HUES6 (cell line): ENCODE measurements at regions not wholly inside any gene's neighbourhood (a gene's known extent, or its start where the extent isn't known, plus 50 kb on each side); places are given as distances from the start of the nearest gene placed in this dataset.

Source experiments
- H3K27ac ChIP-seq: 2 replicates; pipeline ENCODE4 v1.7.0; 2013; ENCODE audit warnings: low read depth, mild to moderate bottlenecking, low read length, inconsistent platforms
- H3K27me3 ChIP-seq: 2 replicates; pipeline ENCODE4 v1.6.1; 2013; ENCODE audit warnings: low read length; ENCODE audit not compliant: control insufficient read depth, insufficient read depth
- H3K36me3 ChIP-seq: 2 replicates; pipeline ENCODE4 v1.6.1; 2013; ENCODE audit warnings: low read length; ENCODE audit not compliant: control insufficient read depth, insufficient read depth
- H3K4me1 ChIP-seq: 2 replicates; pipeline ENCODE4 v1.6.1; 2013; ENCODE audit warnings: low read length; ENCODE audit not compliant: control insufficient read depth, insufficient read depth
- H3K4me3 ChIP-seq: 2 replicates; pipeline ENCODE4 v1.5.1; 2013; ENCODE audit warnings: low read depth, low read length
- H3K9ac ChIP-seq: one replicate; pipeline ENCODE4 v1.6.1; 2013; ENCODE audit warnings: mild to moderate bottlenecking, low read length
- H3K9me3 ChIP-seq: 2 replicates; pipeline ENCODE4 v1.6.1; 2013; ENCODE audit warnings: low read depth, low read length; ENCODE audit not compliant: control insufficient read depth, insufficient read depth

DNA sequence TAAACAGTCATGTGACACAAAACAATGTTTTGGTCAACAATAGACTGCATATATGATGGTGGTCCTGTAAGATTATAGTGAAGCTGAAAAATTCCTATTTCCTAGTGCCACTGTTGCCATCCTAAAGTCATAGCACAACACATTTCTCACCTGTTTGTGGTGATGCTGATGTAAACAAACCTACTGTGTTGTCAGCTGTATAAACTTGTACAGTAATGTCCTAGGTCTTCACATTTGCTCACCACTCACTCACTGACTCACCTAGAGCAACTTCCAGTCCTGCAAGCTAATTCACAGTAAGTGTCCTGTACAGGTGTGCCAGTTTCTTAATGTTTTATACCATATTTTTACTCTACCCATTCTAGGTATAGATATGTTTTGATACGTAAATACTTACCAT lies 326.1 kb upstream of the USP24 start:
- H3K27ac ChIP-seq: no peak overlapping the region
- no peaks in the 10 kb centered on the region for H3K4me1 ChIP-seq
- H3K4me3 ChIP-seq: no peak overlapping the region
- no peak overlapping the region for H3K9ac ChIP-seq
- no peaks in the 10 kb centered on the region for H3K9me3 ChIP-seq
- no peaks in the 10 kb centered on the region for H3K27me3 ChIP-seq
- no peaks in the 10 kb centered on the region for H3K36me3 ChIP-seq

DNA sequence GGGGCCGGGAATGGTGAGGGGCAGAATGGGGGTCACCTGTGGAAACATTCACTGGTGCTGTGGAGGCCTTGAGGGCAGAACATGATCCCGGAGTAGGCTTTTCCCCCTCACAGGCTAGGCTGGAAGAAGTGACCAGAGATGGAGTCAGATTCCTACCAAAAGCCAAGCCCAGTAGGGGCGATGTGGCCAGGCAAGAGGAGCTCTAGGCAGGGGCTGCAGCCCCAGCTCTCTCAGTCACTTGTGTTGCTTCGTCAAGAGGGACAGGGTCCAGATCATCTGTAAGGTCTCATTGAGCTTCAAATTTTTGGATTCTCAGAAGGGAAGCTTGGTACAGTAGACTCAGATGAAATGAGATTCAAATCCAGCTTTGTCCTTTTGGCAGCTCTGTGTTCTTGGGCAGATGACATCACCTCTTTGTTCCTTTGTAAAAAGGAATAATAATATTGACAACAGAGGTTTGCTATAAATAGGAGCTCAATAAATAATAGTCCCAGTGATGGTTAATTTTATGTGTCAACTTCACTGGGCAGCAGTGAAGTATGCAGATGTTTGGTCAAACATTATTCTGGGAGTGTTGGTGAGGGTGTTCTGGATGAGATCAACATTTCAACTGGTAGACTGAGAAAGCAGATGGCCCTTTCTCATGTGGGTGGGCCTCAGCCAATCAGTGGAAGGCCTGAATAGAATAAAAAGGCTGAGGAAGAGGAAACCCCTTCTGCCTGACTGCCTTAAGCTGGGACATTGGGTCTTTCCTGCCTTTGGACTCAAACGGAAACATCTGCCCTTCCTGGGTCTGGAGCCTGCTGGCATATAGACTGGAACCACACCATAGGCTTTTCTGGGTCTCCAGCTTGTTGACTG lies 324.7 kb upstream of the USP24 start:
- no peak overlapping the region for H3K27ac ChIP-seq
- H3K9ac ChIP-seq: no peak overlapping the region
- H3K27me3 ChIP-seq: no peaks in the 10 kb centered on the region
- no peaks in the 10 kb centered on the region for H3K4me1 ChIP-seq
- no peak overlapping the region for H3K4me3 ChIP-seq
- H3K36me3 ChIP-seq: no peaks in the 10 kb centered on the region
- H3K9me3 ChIP-seq: no peaks in the 10 kb centered on the region

DNA sequence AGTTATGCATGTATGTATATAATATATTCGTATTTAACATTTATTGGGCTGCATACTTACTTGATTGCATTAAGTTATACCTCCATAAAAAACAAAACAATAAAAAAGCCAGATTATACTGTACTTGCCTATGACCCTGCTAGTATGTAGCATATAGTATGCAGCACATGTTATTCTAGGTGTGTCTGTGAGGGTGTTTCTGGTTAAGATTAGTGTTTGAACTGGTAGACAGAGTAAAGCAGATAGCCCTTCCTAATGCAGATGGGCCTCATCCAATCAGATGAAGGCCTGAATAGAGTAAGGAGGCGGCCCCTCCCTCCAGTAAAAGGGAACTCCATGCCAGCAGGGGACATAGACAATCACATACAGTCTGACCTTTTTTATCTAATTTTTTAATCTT lies 323.3 kb upstream of the USP24 start:
- no peak overlapping the region for H3K9ac ChIP-seq
- H3K27ac ChIP-seq: no peak overlapping the region
- no peaks in the 10 kb centered on the region for H3K36me3 ChIP-seq
- no peaks in the 10 kb centered on the region for H3K4me1 ChIP-seq
- no peaks in the 10 kb centered on the region for H3K27me3 ChIP-seq
- no peaks in the 10 kb centered on the region for H3K9me3 ChIP-seq
- H3K4me3 ChIP-seq: no peak overlapping the region

GRCh38 chr1:55536545-55536865 lies 321.3 kb upstream of the USP24 start:
- Histone ChIP-seq H3K36me3 (no peaks in the 10 kb centered on the region), H3K27me3 (no peaks in the 10 kb centered on the region), H3K27ac (no peak overlapping the region), H3K9me3 (no peaks in the 10 kb centered on the region), H3K4me3 (no peak overlapping the region), H3K4me1 (no peaks in the 10 kb centered on the region), H3K9ac (no peak overlapping the region)

DNA sequence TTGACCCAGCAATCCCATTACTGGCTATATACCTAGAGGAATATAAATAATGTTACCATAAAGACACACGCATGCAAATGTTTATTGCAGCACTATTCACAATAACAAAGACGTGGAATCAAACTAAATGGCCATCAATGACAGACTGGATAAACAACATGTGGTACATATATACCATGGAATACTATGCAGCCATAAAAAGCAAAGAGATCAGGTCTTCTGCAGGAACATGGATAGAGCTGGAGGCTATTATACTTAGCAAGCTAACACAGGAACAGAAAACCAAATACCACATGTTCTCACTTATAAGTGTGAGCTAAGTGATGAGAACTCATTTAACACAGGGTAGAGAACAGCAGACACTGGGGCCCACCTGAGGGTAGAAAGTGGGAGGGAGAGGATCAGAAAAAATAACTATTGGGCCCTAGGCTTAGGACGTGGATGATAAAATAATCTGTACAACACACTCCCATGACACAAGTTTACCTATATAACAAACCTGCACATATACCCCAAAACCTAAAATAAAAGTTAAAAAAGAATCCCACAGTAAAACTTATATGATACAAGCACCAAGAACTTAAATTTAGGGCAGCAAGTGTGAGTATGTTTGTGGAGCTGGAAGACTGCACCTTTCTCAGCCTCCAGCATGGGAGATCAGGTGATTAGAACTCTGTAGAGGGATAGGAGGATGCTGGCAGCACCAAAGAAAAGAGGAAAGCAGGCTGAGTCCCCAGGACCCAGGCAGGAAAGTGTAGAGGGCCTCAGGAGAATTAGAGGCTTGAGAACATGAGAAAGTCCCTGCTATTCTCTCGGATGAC lies 320.8 kb upstream of the USP24 start:
- H3K27ac ChIP-seq: no peak overlapping the region
- H3K4me3 ChIP-seq: no peak overlapping the region
- H3K4me1 ChIP-seq: 0 out of 2 replicates have a peak, but pooled peaks cover 2% of the 10 kb centered on the region
- H3K9me3 ChIP-seq: no peaks in the 10 kb centered on the region
- no peak overlapping the region for H3K9ac ChIP-seq
- H3K27me3 ChIP-seq: no peaks in the 10 kb centered on the region
- no peaks in the 10 kb centered on the region for H3K36me3 ChIP-seq

GRCh38 chr1:55534565-55535121 lies 319.5 kb upstream of the USP24 start:
- Histone ChIP-seq H3K36me3 (no peaks in the 10 kb centered on the region), H3K4me1 (0 out of 2 replicates have a peak, but pooled peaks cover 3% of the 10 kb centered on the region), H3K9me3 (no peaks in the 10 kb centered on the region), H3K27me3 (no peaks in the 10 kb centered on the region), H3K27ac (no peak overlapping the region), H3K4me3 (no peak overlapping the region), H3K9ac (no peak overlapping the region)

DNA sequence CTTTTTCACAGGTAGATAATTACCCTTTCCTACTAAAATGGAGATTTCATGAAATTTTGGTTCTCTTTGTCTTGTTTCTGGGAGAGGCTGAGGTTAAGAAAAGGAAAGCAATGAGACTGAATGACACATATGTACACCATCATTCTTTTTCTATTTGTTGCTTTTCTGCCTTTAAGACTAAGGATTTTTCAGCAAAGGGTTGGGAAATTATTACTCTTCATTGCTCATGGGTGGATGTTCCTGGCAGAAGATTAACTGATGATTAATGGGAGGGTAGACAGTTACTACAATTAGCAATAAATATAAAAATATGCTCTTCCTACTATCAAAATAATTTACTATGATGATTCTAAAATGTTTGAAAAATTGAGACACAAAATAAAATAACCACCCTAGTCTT lies 316.5 kb upstream of the USP24 start:
- Histone ChIP-seq H3K27me3 (no peaks in the 10 kb centered on the region), H3K9ac (no peak overlapping the region), H3K4me3 (no peak overlapping the region), H3K9me3 (no peaks in the 10 kb centered on the region), H3K4me1 (0 out of 2 replicates have a peak, but pooled peaks cover 3% of the 10 kb centered on the region), H3K36me3 (no peaks in the 10 kb centered on the region), H3K27ac (no peak overlapping the region)

GRCh38 chr1:55530749-55531478 lies 315.8 kb upstream of the USP24 start:
- no peaks in the 10 kb centered on the region for H3K9me3 ChIP-seq
- H3K36me3 ChIP-seq: no peaks in the 10 kb centered on the region
- no peak overlapping the region for H3K27ac ChIP-seq
- 0 out of 2 replicates have a peak, but pooled peaks cover 3% of the 10 kb centered on the region for H3K4me1 ChIP-seq
- no peak overlapping the region for H3K9ac ChIP-seq
- no peaks in the 10 kb centered on the region for H3K27me3 ChIP-seq
- no peak overlapping the region for H3K4me3 ChIP-seq

- no peaks in the 10 kb centered on the region for H3K36me3 ChIP-seq
- H3K4me3 ChIP-seq: no peak overlapping the region
- no peak overlapping the region for H3K9ac ChIP-seq
- no peak overlapping the region for H3K27ac ChIP-seq
- no peaks in the 10 kb centered on the region for H3K9me3 ChIP-seq
- H3K4me1 ChIP-seq: 0 out of 2 replicates have a peak, but pooled peaks cover 3% of the 10 kb centered on the region
- H3K27me3 ChIP-seq: no peaks in the 10 kb centered on the region
These were observed 313.9 kb upstream of the USP24 start for GRCh38 chr1:55529017-55529416.

- Histone ChIP-seq H3K4me3 (no peak overlapping the region), H3K27ac (no peak overlapping the region), H3K9ac (no peak overlapping the region), H3K4me1 (0 out of 2 replicates have a peak, but pooled peaks cover 3% of the 10 kb centered on the region), H3K9me3 (no peaks in the 10 kb centered on the region), H3K36me3 (no peaks in the 10 kb centered on the region), H3K27me3 (no peaks in the 10 kb centered on the region)
These were observed 312.7 kb upstream of the USP24 start for GRCh38 chr1:55527831-55528230.
